ENCODE measurements at regions not wholly inside any gene's neighbourhood (a gene's known extent, or its start where the extent isn't known, plus 50 kb on each side); places are given as distances from the start of the nearest gene placed in this dataset.

DNA sequence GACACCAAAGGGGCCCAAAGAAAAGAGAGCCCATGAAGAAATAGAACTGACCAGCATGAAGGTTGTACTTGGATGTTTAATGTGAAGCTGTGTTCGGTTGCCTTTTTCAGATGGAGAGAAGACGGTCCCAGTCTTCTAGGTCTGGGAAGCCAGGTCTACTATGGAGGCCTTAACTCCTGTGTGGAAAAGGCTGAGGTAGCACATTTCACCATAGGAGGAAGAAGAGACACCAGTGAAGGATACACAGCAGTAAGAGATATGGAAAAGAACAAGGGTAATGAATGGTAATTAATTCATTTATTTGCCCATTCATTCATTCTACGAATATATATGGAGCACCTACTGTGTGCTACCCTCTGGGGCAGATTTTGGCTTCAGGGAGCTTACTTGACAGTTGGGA lies 151.6 kb upstream of the PLEKHG7 start:
- TF ChIP-seq, protein P1, sequence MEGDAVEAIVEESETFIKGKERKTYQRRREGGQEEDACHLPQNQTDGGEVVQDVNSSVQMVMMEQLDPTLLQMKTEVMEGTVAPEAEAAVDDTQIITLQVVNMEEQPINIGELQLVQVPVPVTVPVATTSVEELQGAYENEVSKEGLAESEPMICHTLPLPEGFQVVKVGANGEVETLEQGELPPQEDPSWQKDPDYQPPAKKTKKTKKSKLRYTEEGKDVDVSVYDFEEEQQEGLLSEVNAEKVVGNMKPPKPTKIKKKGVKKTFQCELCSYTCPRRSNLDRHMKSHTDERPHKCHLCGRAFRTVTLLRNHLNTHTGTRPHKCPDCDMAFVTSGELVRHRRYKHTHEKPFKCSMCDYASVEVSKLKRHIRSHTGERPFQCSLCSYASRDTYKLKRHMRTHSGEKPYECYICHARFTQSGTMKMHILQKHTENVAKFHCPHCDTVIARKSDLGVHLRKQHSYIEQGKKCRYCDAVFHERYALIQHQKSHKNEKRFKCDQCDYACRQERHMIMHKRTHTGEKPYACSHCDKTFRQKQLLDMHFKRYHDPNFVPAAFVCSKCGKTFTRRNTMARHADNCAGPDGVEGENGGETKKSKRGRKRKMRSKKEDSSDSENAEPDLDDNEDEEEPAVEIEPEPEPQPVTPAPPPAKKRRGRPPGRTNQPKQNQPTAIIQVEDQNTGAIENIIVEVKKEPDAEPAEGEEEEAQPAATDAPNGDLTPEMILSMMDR (IDR thresholded peaks at IDR 0.05): no peak
- no peak overlapping the region for H3K4me3 Mint-ChIP-seq
- H3K4me1 Mint-ChIP-seq (ENCODE audit: low read depth): no peaks in the 10 kb centered on the region
- H3K27me3 Mint-ChIP-seq (ENCODE audit: insufficient read depth): no peaks in the 10 kb centered on the region
- no peaks in the 10 kb centered on the region for H3K36me3 Mint-ChIP-seq (ENCODE audit: low read depth)
- DNase-seq: no peak
- no peaks in the 10 kb centered on the region for H3K9me3 Mint-ChIP-seq
- no peak overlapping the region for H3K27ac Mint-ChIP-seq

- Mint-ChIP-seq H3K4me1 (ENCODE audit: low read depth) (no peaks in the 10 kb centered on the region), H3K27me3 (ENCODE audit: insufficient read depth) (peaks cover 1% of the 10 kb centered on the region; the same call in 1 of the 2 replicates), H3K27ac (no peak overlapping the region), H3K36me3 (ENCODE audit: low read depth) (no peaks in the 10 kb centered on the region), H3K9me3 (no peaks in the 10 kb centered on the region), H3K4me3 (no peak overlapping the region)
- TF ChIP-seq, protein P1 (IDR thresholded peaks at IDR 0.05): no peak
- DNase-seq: no peak
These were observed 152.1 kb upstream of the PLEKHG7 start for GRCh38 chr12:92550661-92551060.

DNA sequence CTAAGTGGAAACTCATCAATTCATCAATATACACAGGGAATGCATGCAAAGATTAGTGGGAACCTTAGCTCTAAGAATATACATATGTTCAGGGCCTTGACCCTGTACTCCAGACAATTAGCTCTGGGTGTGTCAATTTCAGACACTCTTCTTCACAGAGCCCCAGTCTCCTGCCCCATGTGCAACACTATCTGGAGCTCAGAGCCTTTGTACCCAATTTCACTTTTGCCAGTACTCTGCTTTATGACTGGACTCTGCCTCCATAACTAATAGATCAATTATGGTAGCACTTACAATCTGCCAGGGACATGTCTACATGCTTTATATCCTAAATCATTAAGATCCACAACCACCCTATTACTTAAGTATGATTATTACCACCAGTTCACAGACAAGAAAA lies 152.5 kb upstream of the PLEKHG7 start:
- Mint-ChIP-seq H3K36me3 (ENCODE audit: low read depth) (no peaks in the 10 kb centered on the region), H3K27me3 (ENCODE audit: insufficient read depth) (peaks cover 2% of the 10 kb centered on the region; the same call in 1 of the 2 replicates), H3K4me1 (ENCODE audit: low read depth) (no peaks in the 10 kb centered on the region), H3K4me3 (no peak overlapping the region), H3K27ac (no peak overlapping the region), H3K9me3 (no peaks in the 10 kb centered on the region)
- TF ChIP-seq, protein P1 (IDR thresholded peaks at IDR 0.05): no peak
- no peak for DNase-seq

- TF ChIP-seq, protein P1 (IDR thresholded peaks at IDR 0.05): no peak
- Mint-ChIP-seq H3K9me3 (no peaks in the 10 kb centered on the region), H3K4me3 (no peak overlapping the region), H3K36me3 (ENCODE audit: low read depth) (no peaks in the 10 kb centered on the region), H3K27ac (no peak overlapping the region), H3K4me1 (ENCODE audit: low read depth) (no peaks in the 10 kb centered on the region), H3K27me3 (ENCODE audit: insufficient read depth) (peaks cover 2% of the 10 kb centered on the region)
- no peak for DNase-seq
These were observed 153.3 kb upstream of the PLEKHG7 start for GRCh38 chr12:92549516-92549915.

DNA sequence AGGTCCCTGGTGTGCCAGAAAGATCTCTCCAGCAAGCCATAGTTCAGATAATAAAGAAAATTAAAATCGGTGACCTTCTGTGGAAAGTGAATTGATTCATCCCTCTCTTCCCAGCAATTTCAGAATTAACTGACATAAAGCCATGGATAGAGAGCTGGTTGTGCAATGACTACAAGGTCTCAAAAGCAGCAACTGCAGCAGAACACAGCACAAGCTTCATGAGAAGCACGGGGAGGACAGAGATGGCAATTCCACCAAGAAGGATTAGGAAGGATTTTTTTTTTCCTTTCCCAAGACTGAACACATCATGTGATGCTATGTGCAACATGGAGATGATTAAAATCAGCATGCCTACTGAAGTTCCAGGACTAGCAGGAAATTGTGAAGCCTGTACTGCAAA lies 154.9 kb upstream of the PLEKHG7 start:
- Mint-ChIP-seq H3K27me3 (ENCODE audit: insufficient read depth) (peaks cover 2% of the 10 kb centered on the region), H3K9me3 (no peaks in the 10 kb centered on the region), H3K4me3 (no peak overlapping the region), H3K27ac (no peak overlapping the region), H3K36me3 (ENCODE audit: low read depth) (no peaks in the 10 kb centered on the region), H3K4me1 (ENCODE audit: low read depth) (no peaks in the 10 kb centered on the region)
- no peak for DNase-seq
- TF ChIP-seq, protein P1 (IDR thresholded peaks at IDR 0.05): no peak

DNA sequence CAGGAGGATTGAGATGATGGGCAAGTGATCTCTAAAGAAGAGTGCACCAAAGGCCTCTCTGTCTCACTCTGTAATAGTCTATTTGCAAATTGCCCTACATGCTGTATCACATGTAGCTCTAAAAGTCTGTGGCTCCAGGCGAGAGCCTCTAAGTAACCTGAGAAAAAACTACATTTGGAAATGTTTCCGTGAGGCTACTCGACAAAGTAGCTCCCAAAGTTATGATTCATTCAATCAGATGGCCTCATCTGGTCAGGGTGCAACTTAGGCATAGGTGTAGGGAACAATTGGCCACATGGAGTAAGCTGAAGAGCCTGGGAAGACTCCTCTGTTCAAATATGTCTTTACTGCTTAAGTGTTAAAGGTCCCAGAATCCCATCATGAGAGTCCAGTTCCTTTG lies 155.4 kb upstream of the PLEKHG7 start:
- Mint-ChIP-seq H3K4me1 (ENCODE audit: low read depth) (no peaks in the 10 kb centered on the region), H3K27me3 (ENCODE audit: insufficient read depth) (peaks cover 2% of the 10 kb centered on the region), H3K36me3 (ENCODE audit: low read depth) (no peaks in the 10 kb centered on the region), H3K9me3 (no peaks in the 10 kb centered on the region), H3K4me3 (no peak overlapping the region), H3K27ac (no peak overlapping the region)
- TF ChIP-seq, protein P1 (IDR thresholded peaks at IDR 0.05): no peak
- no peak for DNase-seq

Measured in HFFc6 (cell line).